Renal cortex interstitium (tissue), 11 donors: ENCODE measurements at regions not wholly inside any gene's neighbourhood (a gene's known extent, or its start where the extent isn't known, plus 50 kb on each side); places are given as distances from the start of the nearest gene placed in this dataset.

Source experiments
- DNase-seq, 11 donors: peaks; one replicate each; pipeline ENCODE4 v3.0.0-alpha.2; 2013; ENCODE audit warnings: low read depth in 9 of 11, low spot score in 4 of 11; ENCODE audit errors: extremely low read depth in 1 of 11

DNA sequence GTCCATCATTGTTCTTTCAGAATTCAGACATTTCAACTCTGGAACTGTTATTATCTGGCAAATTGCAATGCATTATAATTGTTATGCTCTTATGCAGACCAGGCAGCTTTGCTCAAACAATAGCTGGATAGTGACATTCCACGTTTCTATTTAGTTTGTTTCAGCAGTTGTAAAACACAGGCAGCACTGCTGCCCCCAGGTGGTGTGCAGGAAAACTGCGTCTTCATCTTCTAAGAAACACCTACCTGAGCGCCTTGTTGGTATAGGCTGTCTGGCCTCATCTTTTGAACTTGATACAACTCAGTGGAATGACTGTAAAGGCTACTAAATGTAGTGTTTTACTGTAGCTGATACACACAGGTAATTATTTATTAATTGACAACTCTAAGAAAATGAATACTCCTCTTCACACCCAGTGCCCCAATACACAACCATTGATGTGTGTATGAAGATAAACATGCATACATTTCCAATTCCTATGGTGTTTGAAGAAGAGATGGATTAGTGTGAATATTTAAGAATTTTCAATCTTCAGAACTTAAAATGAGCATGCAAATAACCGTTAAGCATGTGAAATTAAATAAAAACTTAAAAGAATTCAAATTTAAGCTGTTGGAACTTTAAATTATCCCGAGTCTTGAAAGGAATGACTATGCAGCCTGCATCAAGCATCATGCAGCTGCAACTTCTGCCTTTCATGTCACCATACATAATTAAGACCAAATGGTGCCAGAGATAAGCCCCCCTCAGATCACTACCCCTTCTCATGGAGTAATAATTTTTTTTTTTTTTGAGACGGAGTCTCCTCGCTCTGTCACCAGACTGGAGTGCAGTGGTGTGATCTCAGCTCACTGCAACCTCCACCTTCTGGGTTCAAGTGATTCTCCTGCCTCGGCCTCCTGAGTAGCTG lies 85.6 kb downstream of the CD8B2 start:
- no peak for DNase-seq

DNA sequence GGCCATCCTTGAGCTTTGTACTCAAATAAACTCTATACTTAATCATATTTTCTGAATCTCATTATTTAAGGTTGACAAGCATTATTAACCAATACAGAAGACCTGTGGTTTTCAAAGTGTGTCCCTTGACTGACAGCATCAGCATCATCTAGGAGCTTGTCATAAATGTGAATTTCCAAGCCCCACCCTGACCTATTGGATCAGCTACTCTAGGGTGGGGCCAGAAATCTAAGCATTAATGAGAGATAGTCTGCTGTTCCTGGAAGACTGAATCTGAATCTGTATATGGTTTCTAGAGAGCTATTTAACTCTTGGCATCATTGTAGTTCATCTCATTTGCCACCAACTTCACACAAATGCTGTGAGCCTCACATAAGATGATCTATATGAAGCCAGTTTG lies 86.6 kb downstream of the CD8B2 start:
- no peak for DNase-seq

DNA sequence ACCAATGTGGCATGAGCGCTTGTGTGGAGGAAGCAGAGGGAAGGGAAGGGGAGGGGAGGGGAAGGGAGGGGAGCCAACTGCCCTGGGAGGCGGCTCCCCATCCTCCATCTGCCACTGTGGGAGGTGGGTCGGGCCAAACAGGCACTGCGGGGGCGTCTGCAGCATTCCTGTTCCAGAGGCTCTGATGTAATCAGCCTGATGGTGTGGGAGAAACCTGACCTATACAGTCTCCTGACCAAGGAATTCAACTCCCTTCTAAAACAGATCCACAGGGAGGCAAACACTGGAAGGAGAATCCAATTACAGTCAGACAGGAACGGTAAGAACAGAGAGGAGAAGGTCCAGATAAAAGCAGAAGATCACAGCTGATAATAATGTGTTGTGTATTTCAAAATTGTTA lies 88.8 kb downstream of the CD8B2 start:
- peak; percentile 43 to 89 (median 79) for DNase-seq

DNA sequence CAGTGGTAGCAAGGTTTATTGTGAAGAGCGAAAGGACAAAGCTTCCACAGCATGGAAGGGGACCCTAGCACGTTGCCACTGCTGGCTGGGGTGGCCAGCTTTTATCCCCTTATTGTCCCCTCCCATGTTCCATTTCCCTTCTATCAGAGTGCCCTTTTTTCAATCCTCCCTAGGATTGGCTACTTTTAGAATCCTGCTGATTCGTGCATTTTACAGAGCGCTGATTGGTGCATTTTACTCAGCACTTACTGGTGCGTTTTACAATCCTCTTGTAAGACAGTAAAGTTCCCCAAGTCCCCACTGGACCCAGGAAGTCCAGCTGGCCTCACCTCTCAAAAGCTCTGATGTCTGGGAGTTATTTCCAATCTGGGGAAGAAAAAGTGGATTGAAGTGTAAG lies 90.1 kb downstream of the CD8B2 start:
- DNase-seq: no peak

DNA sequence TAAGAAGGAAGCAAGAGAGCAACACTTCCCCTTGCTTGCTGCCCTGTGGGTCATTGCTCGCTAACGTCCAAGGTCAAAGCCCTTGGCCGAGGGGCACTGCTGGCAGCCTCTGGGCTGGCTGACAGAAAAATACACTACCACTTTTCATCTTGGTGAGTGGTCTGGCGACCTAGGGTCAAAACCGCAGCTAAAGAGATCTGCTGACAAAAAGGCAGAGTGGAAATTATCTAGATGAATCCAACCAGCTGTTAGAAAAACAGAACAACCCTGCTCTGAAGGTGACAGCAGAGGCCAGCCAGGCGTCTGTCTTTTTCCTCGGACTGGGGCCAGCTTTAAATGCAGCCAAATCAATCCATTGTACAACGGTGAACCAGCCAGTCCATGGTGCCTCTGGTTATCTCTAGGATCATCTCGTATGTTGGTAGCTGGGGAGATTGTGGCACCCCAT lies 92.6 kb downstream of the CD8B2 start:
- no peak for DNase-seq

DNA sequence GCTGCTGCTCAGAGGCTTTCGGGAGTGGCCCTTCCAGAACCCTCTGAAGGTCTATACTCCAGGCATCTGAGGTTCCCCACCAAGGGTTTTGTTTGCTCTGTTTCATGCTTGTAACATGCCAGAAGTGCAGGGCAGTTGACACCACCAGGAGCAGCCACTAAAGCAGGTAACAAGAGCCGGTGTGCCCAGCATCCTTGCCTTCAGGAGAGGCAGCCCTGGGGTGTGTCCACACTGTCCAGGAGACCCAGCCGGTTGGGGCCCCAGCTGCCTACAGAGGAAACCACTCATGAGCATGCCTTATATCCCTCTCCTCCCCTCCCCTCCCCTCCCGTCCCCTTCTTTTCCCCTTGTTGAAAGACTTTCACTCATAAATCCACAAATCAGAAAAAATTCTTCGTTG lies 93.1 kb downstream of the CD8B2 start:
- no peak for DNase-seq

DNA sequence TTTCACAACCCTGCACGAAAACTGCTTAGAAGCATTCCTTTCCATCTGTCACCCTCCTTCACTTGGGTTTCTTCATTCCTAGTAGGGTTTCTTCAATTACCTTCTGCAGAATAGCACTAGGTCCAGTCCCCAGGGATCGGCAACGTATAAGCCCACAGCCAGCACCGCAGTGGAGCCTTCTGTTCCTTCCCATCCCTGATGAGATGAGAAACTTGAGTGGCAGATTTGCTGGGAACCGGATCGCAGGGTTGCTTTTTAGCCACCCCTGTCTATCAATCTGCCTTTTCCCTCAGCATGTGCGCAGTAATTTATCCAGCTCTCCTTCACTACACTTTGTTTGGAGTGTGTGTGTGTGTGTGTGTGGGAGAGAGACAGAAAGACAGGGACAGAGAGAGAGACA lies 94.2 kb downstream of the CD8B2 start:
- no peak for DNase-seq

DNA sequence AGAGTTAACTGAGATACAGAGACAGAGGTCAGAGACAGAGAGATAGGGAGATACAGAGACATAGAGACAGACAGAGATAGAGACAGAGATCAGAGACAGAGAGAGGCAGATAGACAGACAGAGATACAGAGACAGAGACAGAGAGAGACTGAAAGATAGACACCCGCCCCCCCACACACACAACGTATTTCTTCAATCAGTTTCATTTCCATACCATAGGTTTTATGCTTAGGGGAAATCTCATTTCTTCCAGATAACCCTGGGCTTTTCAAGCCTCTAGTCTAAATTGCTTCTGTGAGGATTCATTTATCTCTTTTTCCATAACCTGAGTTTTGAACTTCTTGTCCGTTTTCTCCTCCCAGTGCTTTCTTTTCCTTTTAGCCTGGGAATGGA lies 94.6 kb downstream of the CD8B2 start:
- DNase-seq: no peak

DNA sequence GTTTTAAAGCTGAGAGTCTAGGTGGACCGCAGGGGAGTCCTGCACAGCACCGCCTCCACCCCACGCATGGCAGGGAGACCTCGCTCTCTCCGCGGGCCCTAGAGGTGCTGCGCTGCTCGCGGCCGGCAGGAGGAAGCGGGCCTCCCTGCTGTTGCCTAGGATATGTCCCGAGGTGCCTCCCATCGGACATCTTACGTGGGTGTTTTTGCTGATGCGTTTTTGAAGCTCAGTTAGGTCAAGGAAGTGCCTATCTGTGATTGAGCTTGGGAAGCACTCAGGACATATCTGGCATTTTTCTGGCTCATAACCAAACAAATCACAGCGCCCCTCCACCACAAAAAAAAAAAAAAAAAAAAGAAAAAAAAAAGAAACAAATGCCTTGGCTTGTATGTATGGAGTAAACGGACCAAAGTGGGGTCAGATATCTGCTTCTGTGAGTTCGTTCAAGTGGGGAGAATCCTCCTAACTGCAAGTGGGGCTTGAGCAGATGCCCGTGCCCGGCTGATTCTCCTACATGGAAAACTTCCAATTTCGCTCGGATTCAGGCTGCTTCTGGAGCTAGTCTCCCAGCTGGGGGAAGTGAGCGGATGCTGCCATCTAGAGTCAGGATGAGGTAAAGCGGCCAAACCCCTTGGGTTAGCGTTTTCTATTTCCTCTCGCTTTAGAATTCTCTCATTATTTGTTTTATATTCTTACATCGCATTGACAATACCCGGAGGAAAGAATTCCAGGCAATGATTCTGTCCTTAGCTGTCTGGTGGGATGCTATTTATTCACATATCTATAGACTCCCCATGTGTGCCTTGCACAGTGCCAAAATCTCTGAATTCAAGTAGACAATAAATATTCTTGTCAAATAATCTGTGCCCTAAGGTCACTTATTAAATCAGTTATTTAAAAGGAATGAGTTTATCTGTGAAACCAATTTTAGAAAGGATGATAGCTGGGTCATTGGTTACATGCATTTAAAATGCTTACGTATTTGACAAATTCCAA lies 95.3 kb downstream of the CD8B2 start:
- DNase-seq: peak; percentile 69 to 87 (median 78)

DNA sequence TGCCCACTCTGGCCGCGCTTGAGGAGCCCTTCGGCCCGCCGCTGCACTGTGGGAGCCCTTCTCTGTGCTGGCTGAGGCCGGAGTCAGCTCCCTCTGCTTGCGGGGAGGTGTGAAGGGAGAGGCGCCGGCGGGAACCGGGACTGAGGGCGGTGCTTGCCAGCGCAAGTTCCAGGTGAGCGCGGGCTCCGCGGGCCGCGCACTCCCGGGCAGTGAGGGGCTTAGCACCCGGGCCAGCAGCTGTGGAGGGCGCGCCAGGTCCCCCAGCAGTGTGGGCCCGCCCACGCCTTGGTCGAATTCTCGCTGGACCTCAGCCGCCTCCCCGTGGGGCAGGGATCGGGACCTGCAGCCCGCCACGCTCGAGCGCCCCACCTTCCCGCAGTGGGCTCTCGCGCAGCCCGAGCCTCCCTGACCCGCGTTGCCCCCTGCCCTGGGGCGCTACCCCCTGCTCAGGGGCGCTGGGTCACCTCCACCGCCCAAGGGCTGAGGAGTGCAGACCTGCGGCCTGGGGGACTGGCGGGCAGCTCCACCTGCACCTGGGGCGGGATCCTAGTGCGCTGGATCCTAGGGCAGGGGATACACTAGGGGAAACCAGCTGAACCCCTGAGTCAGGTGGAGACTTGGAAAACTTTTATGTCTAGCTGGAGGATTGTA lies 97.3 kb downstream of the CD8B2 start:
- no peak for DNase-seq

DNA sequence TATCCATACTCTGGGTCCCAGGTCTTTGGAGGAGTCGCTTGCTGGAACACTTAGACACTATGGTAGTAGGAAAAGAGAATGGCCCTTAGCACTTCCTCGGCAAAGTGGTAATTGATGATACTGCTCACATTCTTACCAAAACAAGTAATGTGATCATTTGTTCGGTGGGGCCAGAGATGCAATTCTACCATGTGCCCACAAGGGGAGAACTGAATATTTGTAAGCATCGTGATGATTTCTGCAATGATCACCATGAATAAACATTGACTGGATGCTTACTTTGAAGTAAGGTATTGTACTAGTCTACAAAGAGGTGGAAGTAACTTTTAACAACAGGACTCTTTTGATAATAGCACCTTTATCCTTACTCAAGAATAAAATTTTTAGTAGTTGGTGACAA lies 109.7 kb downstream of the CD8B2 start:
- no peak for DNase-seq

DNA sequence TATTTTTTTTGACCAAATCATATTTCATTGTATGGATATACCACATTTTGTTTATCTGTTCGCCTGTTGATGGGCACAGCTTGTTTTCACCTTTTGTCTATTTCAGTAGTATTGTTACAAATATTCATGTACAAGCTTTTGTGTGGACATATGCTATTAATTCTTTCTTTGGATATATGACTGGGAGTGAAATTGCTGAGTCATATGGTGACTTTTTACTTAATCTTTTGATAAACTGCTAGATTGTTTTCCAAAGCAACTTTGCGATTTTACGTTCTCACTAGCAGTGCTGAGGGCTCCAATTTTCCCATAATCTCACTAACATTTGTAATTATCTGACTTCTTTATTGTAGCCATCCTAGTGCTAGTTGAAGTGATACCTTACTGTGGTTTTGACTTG lies 112.4 kb downstream of the CD8B2 start:
- no peak for DNase-seq

DNA sequence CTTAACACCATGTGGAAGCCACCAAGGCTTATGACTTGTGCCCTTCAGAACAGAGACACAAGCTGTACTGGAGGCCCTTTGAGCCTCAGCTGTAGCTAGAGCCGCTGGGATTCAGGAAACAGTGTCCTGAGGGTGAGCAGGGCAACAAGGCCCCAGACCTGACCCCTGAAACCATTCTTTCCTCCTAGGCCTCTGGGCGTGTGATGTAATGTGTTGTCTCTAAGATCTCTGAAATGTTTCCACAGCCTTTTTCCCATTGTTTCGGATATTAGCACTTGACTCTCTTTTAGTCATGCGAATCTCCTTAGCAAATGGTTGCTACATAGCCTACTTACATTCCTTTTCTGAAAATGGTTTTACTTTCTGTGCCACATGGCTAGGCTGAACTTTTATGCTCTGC lies 114.9 kb downstream of the CD8B2 start:
- DNase-seq: no peak

DNA sequence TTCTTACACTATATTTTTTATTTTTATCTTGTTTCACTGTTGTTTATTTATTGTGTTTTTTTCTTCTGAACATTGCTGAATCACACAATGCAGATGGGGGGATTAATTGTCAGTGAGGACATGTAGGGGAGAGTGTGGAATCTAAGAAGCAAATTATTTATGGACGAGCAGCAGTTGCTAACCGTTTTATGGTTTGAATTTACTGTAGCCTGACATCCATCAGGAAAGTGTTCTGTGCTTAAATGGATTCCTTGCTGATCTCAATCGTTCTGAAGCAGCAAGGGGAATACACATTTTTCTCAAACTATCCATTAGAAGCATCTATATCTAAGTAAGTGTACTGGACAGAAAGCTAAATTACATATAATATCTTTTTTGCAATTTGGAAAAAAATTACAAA lies 119.5 kb downstream of the CD8B2 start:
- peak in 3 of 11 donors; percentile 8 to 29 (median 24) for DNase-seq

DNA sequence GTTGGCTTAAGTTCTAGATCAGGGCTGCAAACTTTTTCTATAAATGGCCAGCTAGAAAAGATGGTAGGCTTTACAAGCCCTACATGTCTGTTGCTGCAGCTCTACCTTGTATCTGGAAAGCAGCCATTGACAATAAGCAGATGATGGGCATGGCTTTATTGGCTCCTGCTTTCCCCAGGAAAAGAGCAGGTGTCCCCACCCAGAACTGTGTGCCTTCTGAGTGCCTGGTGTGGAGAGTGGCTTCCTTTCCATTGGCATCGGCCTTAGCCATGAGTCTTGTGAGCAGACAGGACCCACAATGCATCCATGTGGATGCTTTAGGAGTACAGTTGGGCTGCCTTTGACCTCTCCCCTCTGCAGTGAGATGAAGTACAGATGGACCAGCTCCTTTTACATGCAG lies 120.2 kb downstream of the CD8B2 start:
- peak in 2 of 11 donors; percentile 22 to 32 for DNase-seq

DNA sequence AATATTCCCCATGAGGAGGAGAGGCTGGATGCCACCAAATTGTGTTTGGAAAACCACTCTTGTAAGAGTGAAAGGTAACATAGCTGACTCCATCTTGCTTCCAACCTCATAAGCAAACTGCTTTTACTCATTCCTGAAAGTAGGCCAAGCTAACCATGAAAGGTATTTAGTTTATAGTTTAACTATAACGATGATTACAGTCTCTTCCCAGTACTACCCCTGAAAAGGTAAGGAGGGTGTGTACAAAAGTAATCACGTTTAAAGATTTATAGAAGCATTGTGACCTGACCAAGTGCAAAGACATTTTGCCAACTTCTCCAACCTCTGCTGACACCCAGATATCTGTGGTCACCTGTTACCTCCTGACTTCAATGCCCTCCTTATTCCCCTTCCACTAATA lies 122.6 kb downstream of the CD8B2 start:
- DNase-seq: no peak

DNA sequence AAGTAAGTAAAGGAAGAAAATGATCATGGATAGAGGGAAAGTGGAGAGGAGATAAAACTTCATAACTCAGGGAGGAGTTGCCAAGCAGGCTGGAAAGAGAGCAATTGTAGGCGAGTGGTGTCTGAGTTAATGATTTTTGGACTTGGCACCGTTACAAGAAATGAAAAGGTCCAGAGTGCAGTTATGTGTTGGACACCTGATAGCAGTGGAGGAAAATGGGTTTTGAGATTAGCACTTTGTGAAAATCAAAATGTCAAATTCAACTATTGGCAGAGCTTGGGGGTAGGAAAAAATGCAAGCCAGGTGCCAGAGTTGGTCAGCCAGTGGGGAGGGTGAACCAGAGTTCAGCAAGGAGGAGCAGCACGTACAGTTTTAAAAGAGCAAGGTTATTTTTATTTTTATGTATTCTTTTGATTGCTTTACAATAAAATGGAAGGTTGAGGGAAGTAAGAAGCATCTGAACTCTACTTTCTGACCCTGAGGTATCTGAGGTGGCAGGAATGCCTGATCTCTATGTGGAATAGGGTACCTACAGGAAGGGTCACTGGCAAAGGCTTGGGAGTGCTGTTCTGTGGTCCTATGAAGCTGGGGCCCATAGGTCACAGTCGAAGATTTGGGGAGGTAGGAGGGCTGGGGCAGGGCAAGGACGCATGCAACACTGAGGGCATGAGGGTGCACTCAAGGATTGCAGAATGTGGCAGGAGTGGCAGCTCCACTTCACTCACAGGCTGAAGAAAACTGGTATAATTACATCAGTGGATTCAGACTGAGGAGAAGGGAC lies 127.5 kb downstream of the CD8B2 start:
- DNase-seq: peak in 5 of 11 donors; percentile 5 to 54 (median 13)

DNA sequence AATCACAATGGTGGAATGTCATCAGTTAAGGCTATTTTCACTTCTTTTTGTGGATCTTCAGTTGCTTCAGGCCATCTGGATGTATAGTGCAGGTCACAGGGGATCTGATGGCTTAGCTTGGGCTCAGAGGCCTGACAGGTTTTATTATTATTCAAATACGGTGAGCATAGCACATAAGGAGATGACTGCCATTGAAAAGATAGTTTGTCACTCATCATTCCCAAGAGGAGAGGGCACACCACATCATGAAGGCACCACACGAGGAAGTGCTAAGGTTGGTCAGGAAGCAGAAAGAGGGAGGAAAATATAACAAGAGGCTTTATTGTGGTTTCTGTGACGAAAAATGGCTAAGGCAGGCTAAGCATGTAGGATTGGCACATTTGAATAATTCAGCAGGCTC lies 131.4 kb downstream of the CD8B2 start:
- no peak for DNase-seq

DNA sequence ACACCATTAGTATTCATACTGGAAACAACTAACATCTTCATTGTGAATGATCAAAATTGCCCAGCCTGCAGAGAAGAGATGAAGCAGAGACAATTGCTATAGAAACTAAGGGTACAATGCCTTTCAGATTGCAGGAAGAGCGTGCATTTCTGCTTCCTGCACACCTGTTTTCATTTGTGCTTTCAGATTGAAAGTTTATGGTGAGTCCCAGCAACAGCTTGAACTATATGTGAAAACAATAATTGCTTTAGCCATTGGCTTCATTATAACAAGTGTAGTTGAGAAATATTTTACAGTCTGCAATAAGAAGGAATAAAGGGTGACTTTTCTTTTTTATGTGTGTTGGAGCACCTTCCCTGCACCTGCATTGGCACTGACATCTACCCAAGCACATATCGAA lies 136.3 kb downstream of the CD8B2 start:
- DNase-seq: no peak
